ENCODE measurements at regions not wholly inside any gene's neighbourhood (a gene's known extent, or its start where the extent isn't known, plus 50 kb on each side); places are given as distances from the start of the nearest gene placed in this dataset.
"Not testable (repeated sequence)": the region's sequence is repeated elsewhere in the genome, so short reads cannot be mapped to it uniquely, and the experiment has no call there.

DNA sequence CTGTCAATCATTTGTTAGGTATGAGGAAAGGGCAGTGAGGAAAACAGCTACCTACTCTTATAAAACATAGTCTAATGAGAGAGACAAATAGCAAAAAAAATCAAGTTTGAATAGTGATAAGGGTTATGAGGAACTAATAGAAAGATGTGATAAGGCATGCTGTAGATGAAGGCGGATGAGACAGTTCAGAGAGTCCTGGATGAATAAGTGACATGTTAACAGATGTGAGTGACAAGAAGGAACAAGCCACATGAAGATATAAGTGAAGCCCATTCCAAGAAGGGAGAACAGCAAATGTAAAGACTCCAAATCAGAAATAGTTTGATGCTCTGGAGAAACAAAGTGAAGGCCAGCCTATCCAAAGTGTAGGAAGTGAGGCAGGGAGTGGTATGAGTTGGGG is 154.1 kb upstream of the SYT10 start:
- DNase-seq, result no peak

GRCh38 chr12:33596061-33596460 is 156.4 kb upstream of the SYT10 start:
- no peak for DNase-seq

DNA sequence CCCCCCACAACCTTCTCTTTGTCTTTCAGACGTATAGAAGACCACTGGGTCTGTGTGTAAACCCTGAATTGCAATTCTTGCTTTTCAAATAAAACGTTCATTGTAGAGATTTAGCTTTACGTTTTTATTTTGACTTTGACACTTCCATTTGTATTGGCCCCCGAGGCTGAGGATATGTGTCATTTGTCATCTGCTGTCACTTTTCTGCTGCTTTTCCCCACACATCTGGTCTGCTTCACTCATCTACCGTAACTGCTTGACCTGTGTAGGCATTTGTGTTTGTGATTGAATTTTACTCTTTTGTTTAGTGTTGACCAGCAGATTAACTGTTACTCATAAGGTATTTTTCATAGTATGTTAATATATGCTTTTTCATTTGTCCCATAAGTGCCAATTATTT is 157.2 kb upstream of the SYT10 start:
- DNase-seq, result no peak

- DNase-seq, result no peak
These were observed 162.9 kb upstream of the SYT10 start for GRCh38 chr12:33602515-33602914.

GRCh38 chr12:33605757-33606156 is 166.1 kb upstream of the SYT10 start:
- peak; percentile 60 for DNase-seq

DNA sequence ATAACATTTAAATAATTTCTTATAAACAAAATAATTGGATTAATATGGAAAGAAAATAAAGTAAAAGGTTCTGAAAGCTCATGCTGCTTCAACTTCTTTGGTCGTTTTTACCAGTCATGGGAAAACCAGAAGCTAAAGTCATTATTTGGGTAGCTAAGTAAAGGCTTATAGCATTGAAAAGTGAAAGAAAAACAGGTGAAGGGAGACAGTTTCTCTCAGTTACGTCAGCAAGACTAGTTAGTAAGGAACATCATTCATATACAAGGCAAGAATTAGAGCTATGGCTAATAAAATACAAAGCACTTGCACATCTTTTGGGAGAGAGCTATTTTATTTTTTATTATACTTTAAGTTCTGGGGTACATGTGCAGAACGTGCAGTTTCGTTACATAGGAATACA is 170.3 kb upstream of the SYT10 start:
- DNase-seq, result no peak

DNA sequence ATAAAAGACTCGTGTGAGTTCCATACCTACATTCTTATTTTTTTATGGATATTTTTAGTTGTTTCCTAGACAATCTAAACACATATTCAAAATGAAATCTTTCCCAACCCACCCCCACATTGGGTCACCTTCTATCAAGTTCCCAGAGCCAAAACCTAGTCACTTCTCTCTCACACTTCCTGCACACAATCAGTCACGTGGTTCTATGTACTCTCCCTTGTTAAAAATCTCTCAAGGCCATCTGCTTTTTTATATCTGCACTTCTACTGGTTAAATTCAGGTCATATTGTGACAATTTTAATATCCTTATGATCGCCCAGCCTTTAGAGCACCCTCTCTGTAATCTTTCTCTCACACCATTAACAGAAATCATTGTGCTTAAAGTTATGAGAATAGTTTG is 175.0 kb upstream of the SYT10 start:
- no peak for DNase-seq

DNA sequence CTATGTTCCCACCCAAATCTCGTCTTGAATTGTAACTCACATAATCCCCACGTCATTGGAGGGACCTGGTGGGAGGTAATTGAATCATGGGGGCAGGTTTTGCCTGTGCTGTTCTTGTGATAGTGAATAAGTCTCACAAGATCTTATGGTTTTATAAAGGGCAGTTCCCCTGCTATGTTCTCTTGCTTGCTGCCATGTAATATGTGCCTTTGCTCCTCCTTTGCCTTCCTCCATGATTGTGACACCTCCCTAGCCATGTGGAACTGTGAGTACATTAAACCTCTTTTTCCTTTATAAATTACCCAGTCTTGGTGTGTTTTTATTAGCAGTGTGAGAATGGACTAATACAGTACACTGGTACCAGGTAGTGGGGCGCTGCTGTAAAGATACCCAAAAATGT is 177.6 kb upstream of the SYT10 start:
- no peak for DNase-seq

DNA sequence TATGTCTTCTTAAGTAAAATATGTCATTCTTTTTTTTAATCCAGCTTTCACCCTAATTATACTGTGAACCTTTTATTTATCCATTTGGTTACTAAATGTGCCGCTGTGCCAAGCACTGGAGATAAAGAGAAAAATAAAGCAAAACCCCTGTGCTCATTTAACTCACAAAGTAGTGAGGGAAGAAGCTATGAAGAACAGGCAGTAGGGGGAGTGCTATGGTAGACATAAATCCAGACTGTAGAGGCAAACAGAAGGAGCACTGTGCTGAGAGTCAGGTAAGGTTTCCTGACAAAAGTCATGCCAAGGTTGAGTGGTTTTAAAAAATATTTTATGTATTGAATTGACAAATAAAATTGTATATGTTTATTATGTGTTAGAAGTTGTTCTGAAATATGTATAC is 188.5 kb upstream of the SYT10 start:
- DNase-seq, result no peak

GRCh38 chr12:33634544-33634943 is 194.9 kb upstream of the SYT10 start:
- DNase-seq, result no peak

- not testable (repeated sequence) for DNase-seq
These were observed 197.3 kb upstream of the SYT10 start for GRCh38 chr12:33636930-33637329.

GRCh38 chr12:33639975-33640374 is 200.4 kb upstream of the SYT10 start:
- DNase-seq, result peak; percentile 27

GRCh38 chr12:33649992-33650391 is 210.4 kb upstream of the SYT10 start:
- DNase-seq, result no peak

DNA sequence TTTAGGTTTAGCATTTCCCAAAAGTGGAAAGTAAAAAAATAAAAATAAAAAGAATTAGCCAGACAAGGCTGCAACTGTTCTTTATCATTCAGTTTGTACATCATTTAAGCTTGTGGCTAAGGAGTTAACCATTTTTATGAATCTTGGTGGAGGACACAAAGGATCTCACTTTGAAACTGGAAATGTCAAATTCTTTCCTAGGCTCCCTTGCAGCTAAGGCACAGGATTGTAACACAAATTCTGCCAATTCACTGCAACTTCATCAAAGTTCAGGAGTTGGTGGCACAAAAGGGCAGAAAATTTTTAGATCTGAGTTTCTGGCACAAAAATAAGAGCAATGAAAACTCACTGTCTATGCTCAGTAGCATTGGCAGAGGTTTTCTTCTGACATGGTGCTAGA is 211.2 kb upstream of the SYT10 start:
- no peak for DNase-seq

- no peak for DNase-seq
These were observed 213.7 kb upstream of the SYT10 start for GRCh38 chr12:33653362-33653761.

DNA sequence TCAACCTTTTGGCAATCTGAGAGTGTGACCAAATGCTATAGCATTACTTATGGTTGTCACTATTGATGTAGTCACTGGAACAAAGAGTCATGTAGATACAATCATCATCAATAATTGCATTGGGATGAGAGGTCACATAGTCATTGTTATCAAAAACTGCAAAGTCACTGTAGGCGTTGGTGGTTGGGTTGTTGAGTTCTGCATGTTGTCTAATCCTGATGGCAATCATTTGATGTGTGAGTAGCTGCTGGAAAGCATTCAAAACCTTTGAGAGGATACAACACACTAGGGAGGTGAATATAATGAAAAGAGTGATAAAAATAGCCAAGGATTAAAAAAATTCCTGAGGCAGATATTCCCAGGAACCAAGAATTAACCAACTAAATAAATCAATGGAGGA is 214.7 kb upstream of the SYT10 start:
- no peak for DNase-seq

DNA sequence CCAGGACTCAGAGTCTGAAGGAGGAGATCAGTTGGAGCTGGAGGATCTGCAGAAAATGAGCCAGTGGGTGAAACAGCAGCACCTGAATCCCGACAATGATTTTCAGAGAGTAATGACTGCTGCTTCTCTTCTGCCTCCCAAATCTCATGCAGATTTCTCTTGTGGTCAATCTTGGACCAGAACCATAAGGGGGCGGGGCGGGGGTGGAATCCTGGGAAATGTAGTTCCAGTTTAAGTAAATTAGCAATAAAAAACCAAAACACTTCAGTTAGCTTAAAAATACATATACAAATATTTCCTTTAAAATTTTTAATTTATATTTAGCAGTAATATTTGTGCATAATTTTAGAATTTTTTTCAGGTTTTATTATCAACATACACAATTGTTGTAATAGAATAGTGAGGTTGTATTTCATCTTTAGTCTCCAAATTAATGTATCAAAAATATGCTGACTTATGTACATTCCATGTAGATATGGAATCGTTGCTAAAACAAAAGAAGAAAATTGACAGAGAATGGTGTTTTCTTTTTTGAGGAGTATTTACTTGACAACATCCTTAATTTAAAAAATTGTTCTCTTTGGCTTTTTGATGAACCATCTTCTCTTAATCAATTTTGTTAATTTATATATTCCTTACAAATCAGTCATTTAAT is 223.5 kb upstream of the SYT10 start:
- no peak for DNase-seq

GRCh38 chr12:33669349-33669748 is 229.7 kb upstream of the SYT10 start:
- no peak for DNase-seq

DNA sequence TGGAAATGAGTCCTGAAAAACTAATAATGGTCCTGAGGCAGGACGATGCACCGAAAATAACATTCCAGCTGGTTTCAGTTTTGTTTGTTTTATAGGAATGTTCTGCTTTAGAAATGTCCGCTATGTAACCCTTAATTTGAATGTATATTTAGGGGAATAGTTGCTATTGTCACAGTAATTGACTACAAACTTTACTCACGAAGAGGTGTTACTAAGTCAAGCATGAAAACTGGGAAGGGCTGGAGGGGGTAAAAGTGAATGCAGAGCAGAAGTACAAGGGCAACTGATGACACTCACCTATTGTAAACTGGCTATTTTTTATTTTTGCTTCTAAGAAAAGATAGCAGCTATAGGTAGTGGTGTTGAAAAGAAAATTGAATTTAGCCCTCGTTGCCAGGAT is 230.7 kb upstream of the SYT10 start:
- DNase-seq, result no peak

- no peak for DNase-seq
These were observed 232.1 kb upstream of the SYT10 start for GRCh38 chr12:33671676-33672075.

DNA sequence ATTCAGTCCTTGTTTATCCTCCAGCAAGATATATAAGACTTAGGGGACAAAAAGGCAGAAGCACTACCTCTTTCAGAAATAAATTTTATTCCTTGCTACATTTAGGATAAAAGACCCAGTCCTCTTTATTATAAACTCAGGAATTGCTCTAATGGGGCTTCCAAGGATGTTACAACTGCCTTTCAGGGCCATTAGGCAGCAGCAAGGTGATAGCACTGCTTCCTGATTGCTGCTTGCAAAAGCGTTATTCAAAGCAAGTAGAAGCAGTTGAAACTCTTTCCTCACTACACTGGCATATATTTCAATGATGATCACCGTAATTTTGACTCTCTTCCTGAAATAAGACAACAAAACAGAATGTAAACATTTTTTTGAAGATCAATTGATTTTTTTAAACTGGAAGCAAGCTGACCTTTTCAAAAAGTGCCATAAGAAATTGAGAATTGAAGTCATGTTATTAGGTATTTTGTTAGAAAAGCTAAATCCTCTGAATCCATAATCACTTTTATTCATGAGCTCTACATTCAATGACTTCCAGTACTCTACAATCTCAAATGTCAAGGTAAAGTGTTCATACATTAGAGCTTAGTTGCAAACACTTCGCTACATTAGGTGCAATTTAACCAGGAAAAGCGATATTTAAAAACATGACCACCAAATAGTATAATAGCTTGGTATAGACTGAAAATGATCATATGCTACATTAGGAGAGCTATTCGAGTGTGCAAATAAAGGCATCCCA is 233.4 kb upstream of the SYT10 start:
- DNase-seq, result no peak

DNA sequence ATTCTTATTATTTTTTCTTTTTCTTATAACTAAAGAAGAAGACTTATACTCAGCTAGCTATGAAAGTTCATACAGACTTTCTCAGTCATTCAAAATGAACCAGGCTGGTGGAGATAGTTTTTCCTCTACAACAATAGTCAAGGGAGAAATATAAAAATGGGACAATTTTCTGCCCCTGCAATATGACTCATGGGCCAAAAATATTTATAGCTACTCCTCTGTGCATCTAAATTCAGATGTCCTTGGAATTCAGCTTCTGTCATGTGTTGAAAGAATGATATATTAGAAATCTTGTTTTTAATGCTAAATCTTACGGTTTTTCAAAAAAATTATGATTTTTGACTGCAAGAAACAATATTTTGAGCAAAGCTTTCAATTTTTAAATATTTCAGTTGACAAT is 237.2 kb upstream of the SYT10 start:
- DNase-seq, result no peak

DNA sequence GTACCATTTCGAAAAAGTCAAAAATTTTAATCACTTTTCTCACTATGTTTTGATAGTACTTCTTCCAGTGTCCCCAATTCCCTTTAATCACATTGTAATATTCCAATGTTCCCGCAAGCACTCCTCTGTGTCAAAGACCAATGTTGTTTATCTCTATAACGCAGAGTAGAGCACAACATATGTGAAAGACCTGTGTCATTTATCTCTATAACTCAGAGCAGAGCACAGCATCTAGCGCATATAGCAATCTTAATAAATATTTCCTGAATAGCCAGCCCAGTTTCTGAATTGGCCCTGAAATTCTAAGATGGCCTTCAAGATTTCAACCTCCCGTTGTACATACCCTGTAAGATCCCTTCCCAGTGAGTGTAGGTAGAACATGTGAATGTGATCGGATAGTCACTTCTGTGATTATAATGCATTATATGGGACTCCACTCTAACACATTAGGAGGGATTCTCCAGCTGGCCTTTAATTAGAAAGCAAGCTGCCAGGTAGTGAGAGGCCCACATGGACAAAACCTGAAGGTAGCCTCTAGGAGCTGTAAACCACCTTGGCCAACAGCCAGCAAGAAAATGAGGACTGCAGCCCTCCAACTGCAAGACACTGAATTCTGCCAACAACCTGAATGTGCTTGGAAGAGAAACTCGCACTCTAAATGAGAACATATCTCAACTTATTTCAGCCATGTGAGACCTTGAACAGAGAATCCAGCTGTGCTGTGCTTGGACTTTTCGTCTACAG is 238.8 kb upstream of the SYT10 start:
- no peak for DNase-seq

GRCh38 chr12:33690562-33690961 is 250.9 kb upstream of the SYT10 start:
- no peak for DNase-seq

Measured in hematopoietic multipotent progenitor cell treated with erythropoietin and hydrocortisone succinate and interleukin-3 and kit ligand, for 6 days (in vitro differentiated cells).